B cell (primary cell): ENCODE measurements at regions not wholly inside any gene's neighbourhood (a gene's known extent, or its start where the extent isn't known, plus 50 kb on each side); places are given as distances from the start of the nearest gene placed in this dataset.

ENCODE experiments used
- ATAC-seq: fragments of 200-7000 bp; cut with Tn5 transposase; one replicate; pipeline ENCODE4 v1.10.0; 2021; ENCODE audit warnings: low read depth, mild to moderate bottlenecking, moderate number of reproducible peaks, moderate library complexity
- CTCF ChIA-PET: fragments of 350-600 bp; sonication (Branson Sonifier 250); formaldehyde crosslinking; loops from one replicate; lab custom pipeline; 2021; ENCODE audit warnings: antibody characterized with exemption, inconsistent platforms; lab: Charles Lee
- POLR2A ChIA-PET: fragments of 350-600 bp; sonication (Branson Sonifier 250); formaldehyde crosslinking; loops from one replicate; lab custom pipeline; 2021; ENCODE audit warnings: antibody characterized with exemption; lab: Charles Lee
- DNase-seq: peaks from one replicate; pipeline ENCODE4 v3.0.0; 2013
- H2AFZ ChIP-seq: 2 replicates; pipeline ENCODE4 v1.6.1; 2012; ENCODE audit warnings: mild to moderate bottlenecking, low read depth, low read length; ENCODE audit not compliant: insufficient read depth, poor library complexity, severe bottlenecking
- H3K27ac ChIP-seq, 2 donors: 1 replicate in 1 of 2; 2 replicates in 1 of 2; pipeline ENCODE4 v1.5.1; 2012 to 2013; ENCODE audit warnings: low read length in 2 of 2, mild to moderate bottlenecking in 2 of 2, moderate library complexity in 1 of 2
- H3K27me3 ChIP-seq, 4 experiments: fragments of 200-600 bp in 1 of 4; sonication (generic) in 1 of 4; replicated peaks in 1 of 4; 1 replicate in 2 of 4; 2 replicates in 2 of 4; pipeline versions ENCODE4 v1.6.1 to v1.7.0; 2013 to 2016; ENCODE audit warnings: low read length in 3 of 4, mild to moderate bottlenecking in 2 of 4, mixed read lengths in 1 of 4, moderate library complexity in 1 of 4; ENCODE audit not compliant: insufficient read depth in 4 of 4, control insufficient read depth in 3 of 4; ENCODE audit errors: control extremely low read depth in 1 of 4
- H3K36me3 ChIP-seq, 2 experiments: replicated peaks in 1 of 2; 1 replicate in 1 of 2; 2 replicates in 1 of 2; pipeline versions ENCODE4 v1.6.1 to v1.7.1; 2013; ENCODE audit warnings: low read length in 1 of 2; ENCODE audit not compliant: insufficient read depth in 2 of 2, control insufficient read depth in 1 of 2; ENCODE audit errors: control extremely low read depth in 1 of 2, extremely low read depth in 1 of 2
- H3K4me1 ChIP-seq, 2 donors: fragments of 200-600 bp in 1 of 2; sonication (generic) in 1 of 2; 1 replicate in 1 of 2; 2 replicates in 1 of 2; pipeline versions ENCODE4 v1.5.1 to v1.6.1; 2013 to 2017; ENCODE audit warnings: low read length in 2 of 2; ENCODE audit not compliant: control insufficient read depth in 2 of 2, insufficient read depth in 2 of 2
- H3K4me2 ChIP-seq: replicated peaks from 2 replicates; pipeline ENCODE3; 2012; ENCODE audit warnings: mild to moderate bottlenecking, low read depth, low read length; ENCODE audit not compliant: poor library complexity, severe bottlenecking
- H3K4me3 ChIP-seq, 5 experiments: fragments of 200-600 bp in 1 of 5; sonication (generic) in 1 of 5; 1 replicate in 3 of 5; 2 replicates in 2 of 5; pipeline versions ENCODE4 v1.5.1 to v1.7.0; 2011 to 2016; ENCODE audit warnings: low read length in 4 of 5, mild to moderate bottlenecking in 4 of 5, low read depth in 2 of 5, control low read depth in 1 of 5, moderate library complexity in 1 of 5; ENCODE audit not compliant: insufficient read depth in 1 of 5; ENCODE audit errors: control extremely low read depth in 1 of 5, extremely low read depth in 1 of 5
- H3K79me2 ChIP-seq: fragments of 200-600 bp; sonication (generic); one replicate; pipeline ENCODE4 v1.6.0; 2016; ENCODE audit warnings: low read length; ENCODE audit not compliant: control insufficient read depth, insufficient read depth
- H3K9ac ChIP-seq: fragments of 200-600 bp; sonication (generic); 2 replicates; pipeline ENCODE4 v1.6.1; 2017; ENCODE audit warnings: mild to moderate bottlenecking, low read length, moderate library complexity
- H3K9me3 ChIP-seq, 3 donors: one replicate each; pipeline versions ENCODE4 v1.6.1 to v1.7.1; 2013; ENCODE audit warnings: low read length in 2 of 3; ENCODE audit not compliant: control insufficient read depth in 2 of 3, insufficient read depth in 1 of 3; ENCODE audit errors: control extremely low read depth in 1 of 3
- H4K20me1 ChIP-seq: 2 replicates; pipeline ENCODE4 v1.6.0; 2012; ENCODE audit warnings: mild to moderate bottlenecking, low read length; ENCODE audit not compliant: insufficient read depth, control insufficient read depth, poor library complexity, severe bottlenecking
- H3K27ac Mint-ChIP-seq: one replicate; pipeline ENCODE4 v1.8.0; 2021; ENCODE audit warnings: mixed read lengths
- H3K27me3 Mint-ChIP-seq: one replicate; pipeline ENCODE4 v1.8.0; 2021; ENCODE audit warnings: mixed read lengths
- H3K4me1 Mint-ChIP-seq: one replicate; pipeline ENCODE4 v1.8.0; 2021; ENCODE audit warnings: mixed read lengths
- H3K4me3 Mint-ChIP-seq: one replicate; pipeline ENCODE4 v1.8.0; 2021; ENCODE audit warnings: mixed read lengths
- H3K9me3 Mint-ChIP-seq: one replicate; pipeline ENCODE4 v1.8.0; 2022; ENCODE audit warnings: mixed read lengths; ENCODE audit not compliant: insufficient read depth
- EZH2 ChIP-seq: IDR thresholded peaks from 2 replicates; pipeline ENCODE4 v1.6.1; 2012; ENCODE audit warnings: borderline replicate concordance, low read depth, mild to moderate bottlenecking, moderate library complexity, low read length; ENCODE audit not compliant: insufficient read depth, poor library complexity, severe bottlenecking
- WGBS: methylation state at CpG from one replicate; pipeline ENCODE4 v1.1.5; 2013; ENCODE audit warnings: missing lambda C conversion rate; ENCODE audit not compliant: insufficient coverage; 5-methylcytosine and 5-hydroxymethylcytosine counted together
- intact Hi-C: fragments of 100-400 bp; cut with micrococcal nuclease; formaldehyde crosslinking; loops from one replicate; pipeline ENCODE4 v1.10.0; 2022
- TF ChIP-seq, protein P1 (sequence below): fragments of 200-600 bp; IDR thresholded peaks from one replicate; pipeline ENCODE4 v1.8.0; 2022; ENCODE audit warnings: antibody characterized with exemption, mild to moderate bottlenecking

DNA sequence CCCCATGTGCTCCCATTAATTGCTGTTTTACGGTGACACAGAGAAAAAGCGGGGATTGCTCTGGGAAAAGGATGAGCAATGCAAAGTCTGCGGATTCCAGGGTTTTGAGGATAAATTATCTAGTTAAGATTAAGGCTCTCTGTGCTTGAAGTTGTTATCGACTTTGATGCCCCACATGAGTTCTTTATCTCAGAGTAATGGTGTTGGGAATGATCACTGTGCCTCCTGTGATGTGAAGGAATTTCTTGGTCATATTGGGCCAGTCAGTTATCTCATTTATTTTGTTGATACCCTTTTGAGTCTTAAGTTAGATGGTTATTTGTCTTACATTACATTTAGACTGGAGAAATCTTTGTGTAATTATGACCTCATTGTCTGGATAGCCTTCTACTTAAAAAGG lies 184.6 kb upstream of the MEX3C start:
- Histone ChIP-seq H3K4me3 (no peak overlapping the region), H3K9me3 (no peaks in the 10 kb centered on the region), H3K9ac (no peak overlapping the region), H3K4me1 (no peaks in the 10 kb centered on the region), H3K4me2 (no peak overlapping the region), H3K36me3 (no peaks in the 10 kb centered on the region), H3K79me2 (no peaks in the 10 kb centered on the region), H3K27ac (no peak overlapping the region), H4K20me1 (no peaks in the 10 kb centered on the region), H2AFZ (no peak overlapping the region), H3K27me3 (no peaks in the 10 kb centered on the region)
- H3K27me3 Mint-ChIP-seq: no peaks in the 10 kb centered on the region
- intact Hi-C loops: no loop called here
- H3K4me3 Mint-ChIP-seq: no peak overlapping the region
- H3K9me3 Mint-ChIP-seq: no peaks in the 10 kb centered on the region
- DNase-seq (no peak), ATAC-seq (no peak)
- POLR2A ChIA-PET: no interaction called here
- TF ChIP-seq, protein P1, sequence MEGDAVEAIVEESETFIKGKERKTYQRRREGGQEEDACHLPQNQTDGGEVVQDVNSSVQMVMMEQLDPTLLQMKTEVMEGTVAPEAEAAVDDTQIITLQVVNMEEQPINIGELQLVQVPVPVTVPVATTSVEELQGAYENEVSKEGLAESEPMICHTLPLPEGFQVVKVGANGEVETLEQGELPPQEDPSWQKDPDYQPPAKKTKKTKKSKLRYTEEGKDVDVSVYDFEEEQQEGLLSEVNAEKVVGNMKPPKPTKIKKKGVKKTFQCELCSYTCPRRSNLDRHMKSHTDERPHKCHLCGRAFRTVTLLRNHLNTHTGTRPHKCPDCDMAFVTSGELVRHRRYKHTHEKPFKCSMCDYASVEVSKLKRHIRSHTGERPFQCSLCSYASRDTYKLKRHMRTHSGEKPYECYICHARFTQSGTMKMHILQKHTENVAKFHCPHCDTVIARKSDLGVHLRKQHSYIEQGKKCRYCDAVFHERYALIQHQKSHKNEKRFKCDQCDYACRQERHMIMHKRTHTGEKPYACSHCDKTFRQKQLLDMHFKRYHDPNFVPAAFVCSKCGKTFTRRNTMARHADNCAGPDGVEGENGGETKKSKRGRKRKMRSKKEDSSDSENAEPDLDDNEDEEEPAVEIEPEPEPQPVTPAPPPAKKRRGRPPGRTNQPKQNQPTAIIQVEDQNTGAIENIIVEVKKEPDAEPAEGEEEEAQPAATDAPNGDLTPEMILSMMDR: no peak
- no peak for TF ChIP-seq EZH2
- no peaks in the 10 kb centered on the region for H3K4me1 Mint-ChIP-seq
- H3K27ac Mint-ChIP-seq: no peak overlapping the region
- CTCF ChIA-PET: interaction anchor here (1.5 kb wide), 1 partner anchor 274 kb away, joined by 3 read pairs; no protein-coding TSS in a partner anchor
- WGBS: 93% methylated on average over 3 of the region's 4 CpGs

DNA sequence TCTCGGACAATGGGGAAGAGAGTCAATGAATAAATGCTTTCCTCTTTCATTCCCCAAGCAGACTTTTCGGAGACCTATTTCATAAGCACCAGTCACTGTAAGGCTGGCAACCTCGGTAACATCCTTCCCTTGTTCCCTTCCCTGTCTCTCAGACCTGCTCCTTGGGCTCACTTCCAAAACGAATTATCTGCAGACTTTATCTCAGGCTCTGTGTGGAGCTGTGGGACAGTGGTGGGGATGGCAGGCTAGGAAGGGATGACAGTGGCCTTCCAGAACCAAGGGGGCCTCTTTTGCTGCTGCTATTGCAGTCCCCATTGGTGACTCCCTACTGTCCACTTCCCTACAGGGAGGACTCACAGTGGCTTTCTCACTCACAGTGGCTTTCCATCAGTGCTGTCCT lies 185.6 kb upstream of the MEX3C start:
- Mint-ChIP-seq H3K9me3 (no peaks in the 10 kb centered on the region), H3K4me3 (no peak overlapping the region), H3K4me1 (no peaks in the 10 kb centered on the region), H3K27me3 (peaks cover 7% of the 10 kb centered on the region), H3K27ac (no peak overlapping the region)
- Histone ChIP-seq H2AFZ (no peak overlapping the region), H3K79me2 (no peaks in the 10 kb centered on the region), H3K4me3 (no peak overlapping the region), H3K27me3 (peaks cover 0 to 2% (median 0%) of the 10 kb centered on the region in 4 experiments), H3K9ac (no peak overlapping the region), H4K20me1 (no peaks in the 10 kb centered on the region), H3K4me2 (no peak overlapping the region), H3K27ac (no peak overlapping the region), H3K36me3 (no peaks in the 10 kb centered on the region), H3K9me3 (no peaks in the 10 kb centered on the region), H3K4me1 (no peaks in the 10 kb centered on the region)
- no peak for TF ChIP-seq EZH2
- TF ChIP-seq, protein P1: no peak
- no peak for DNase-seq
- intact Hi-C loops: no loop called here
- POLR2A ChIA-PET: no interaction called here
- 74% methylated on average over 2 of the region's 4 CpGs for WGBS
- CTCF ChIA-PET: no interaction called here
- no peak for ATAC-seq
